ENCODE measurements at regions not wholly inside any gene's neighbourhood (a gene's known extent, or its start where the extent isn't known, plus 50 kb on each side); places are given as distances from the start of the nearest gene placed in this dataset.

- no peak overlapping the region for H3K27ac ChIP-seq
- TF ChIP-seq POLR2A (IDR thresholded peaks at IDR 0.05): no peak
- TF ChIP-seq, protein P1, sequence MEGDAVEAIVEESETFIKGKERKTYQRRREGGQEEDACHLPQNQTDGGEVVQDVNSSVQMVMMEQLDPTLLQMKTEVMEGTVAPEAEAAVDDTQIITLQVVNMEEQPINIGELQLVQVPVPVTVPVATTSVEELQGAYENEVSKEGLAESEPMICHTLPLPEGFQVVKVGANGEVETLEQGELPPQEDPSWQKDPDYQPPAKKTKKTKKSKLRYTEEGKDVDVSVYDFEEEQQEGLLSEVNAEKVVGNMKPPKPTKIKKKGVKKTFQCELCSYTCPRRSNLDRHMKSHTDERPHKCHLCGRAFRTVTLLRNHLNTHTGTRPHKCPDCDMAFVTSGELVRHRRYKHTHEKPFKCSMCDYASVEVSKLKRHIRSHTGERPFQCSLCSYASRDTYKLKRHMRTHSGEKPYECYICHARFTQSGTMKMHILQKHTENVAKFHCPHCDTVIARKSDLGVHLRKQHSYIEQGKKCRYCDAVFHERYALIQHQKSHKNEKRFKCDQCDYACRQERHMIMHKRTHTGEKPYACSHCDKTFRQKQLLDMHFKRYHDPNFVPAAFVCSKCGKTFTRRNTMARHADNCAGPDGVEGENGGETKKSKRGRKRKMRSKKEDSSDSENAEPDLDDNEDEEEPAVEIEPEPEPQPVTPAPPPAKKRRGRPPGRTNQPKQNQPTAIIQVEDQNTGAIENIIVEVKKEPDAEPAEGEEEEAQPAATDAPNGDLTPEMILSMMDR (IDR thresholded peaks at IDR 0.05): no peak
- H3K9me3 ChIP-seq: no peaks in the 10 kb centered on the region
- H3K27me3 ChIP-seq: no peaks in the 10 kb centered on the region
- no peak overlapping the region for H3K4me3 ChIP-seq
- no peaks in the 10 kb centered on the region for H3K36me3 ChIP-seq
- H3K4me1 ChIP-seq: no peaks in the 10 kb centered on the region
- no peak for DNase-seq
Observed at GRCh38 chr4:176436293-176436973, 116.7 kb downstream of the SPCS3 start.

- Histone ChIP-seq H3K36me3 (no peaks in the 10 kb centered on the region), H3K4me1 (no peaks in the 10 kb centered on the region), H3K9me3 (no peaks in the 10 kb centered on the region), H3K27ac (no peak overlapping the region), H3K27me3 (no peaks in the 10 kb centered on the region), H3K4me3 (no peak overlapping the region)
- no peak for DNase-seq
- TF ChIP-seq POLR2A (IDR thresholded peaks at IDR 0.05): no peak
- TF ChIP-seq, protein P1 (IDR thresholded peaks at IDR 0.05): no peak
Observed at GRCh38 chr4:176437756-176438155, 118.0 kb downstream of the SPCS3 start.

GRCh38 chr4:176438401-176438800, 118.6 kb downstream of the SPCS3 start:
- Histone ChIP-seq H3K9me3 (no peaks in the 10 kb centered on the region), H3K27ac (no peak overlapping the region), H3K27me3 (no peaks in the 10 kb centered on the region), H3K4me1 (no peaks in the 10 kb centered on the region), H3K36me3 (no peaks in the 10 kb centered on the region), H3K4me3 (no peak overlapping the region)
- TF ChIP-seq POLR2A (IDR thresholded peaks at IDR 0.05): no peak
- TF ChIP-seq, protein P1 (IDR thresholded peaks at IDR 0.05): no peak
- DNase-seq: no peak

- no peak for DNase-seq
- no peak overlapping the region for H3K4me3 ChIP-seq
- H3K27me3 ChIP-seq: no peaks in the 10 kb centered on the region
- no peak overlapping the region for H3K27ac ChIP-seq
- no peaks in the 10 kb centered on the region for H3K36me3 ChIP-seq
- H3K4me1 ChIP-seq: no peaks in the 10 kb centered on the region
- H3K9me3 ChIP-seq: no peaks in the 10 kb centered on the region
- TF ChIP-seq POLR2A (IDR thresholded peaks at IDR 0.05): no peak
- TF ChIP-seq, protein P1 (IDR thresholded peaks at IDR 0.05): no peak
Observed at GRCh38 chr4:176439611-176440010, 119.8 kb downstream of the SPCS3 start.

DNA sequence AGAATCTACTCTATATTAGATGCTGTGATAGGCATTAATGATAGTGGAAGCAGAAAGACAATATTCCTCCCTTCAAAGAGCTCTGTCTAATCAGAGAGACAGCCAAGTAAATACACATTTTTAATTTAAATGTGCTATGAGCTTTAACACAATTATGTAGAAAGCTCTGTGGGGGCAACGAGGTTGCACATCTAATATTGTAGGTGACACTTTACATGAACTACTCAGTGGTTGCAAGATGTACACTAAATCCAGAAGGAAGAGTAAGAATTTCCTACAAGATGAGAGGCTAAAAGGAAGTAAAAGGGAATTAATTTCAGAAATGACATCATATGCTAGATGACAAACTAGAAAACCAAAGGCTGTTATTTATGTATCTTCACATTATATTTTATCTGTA, 120.9 kb downstream of the SPCS3 start:
- Histone ChIP-seq H3K36me3 (no peaks in the 10 kb centered on the region), H3K4me1 (no peaks in the 10 kb centered on the region), H3K4me3 (no peak overlapping the region), H3K27ac (no peak overlapping the region), H3K9me3 (no peaks in the 10 kb centered on the region), H3K27me3 (no peaks in the 10 kb centered on the region)
- TF ChIP-seq POLR2A (IDR thresholded peaks at IDR 0.05): no peak
- TF ChIP-seq, protein P1 (IDR thresholded peaks at IDR 0.05): no peak
- DNase-seq: no peak

DNA sequence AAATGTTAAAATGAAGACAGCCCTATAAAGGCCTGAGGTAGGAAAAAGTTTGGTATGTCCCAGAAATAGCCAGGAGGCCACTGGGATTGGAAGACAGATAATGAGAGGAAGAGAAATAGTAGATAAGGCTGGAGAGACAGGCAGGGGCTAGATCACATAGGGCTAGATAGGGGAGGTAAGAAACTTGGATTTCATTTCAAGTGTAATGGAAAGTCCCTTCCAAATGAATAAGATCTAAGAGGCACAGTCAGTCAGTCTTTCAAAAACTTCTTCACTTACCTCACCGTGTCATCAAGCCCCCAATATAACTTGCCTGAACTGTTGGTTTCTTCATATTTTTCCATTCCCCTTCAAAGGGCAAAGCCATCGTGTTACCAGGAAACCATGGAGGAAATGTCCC, 121.8 kb downstream of the SPCS3 start:
- Histone ChIP-seq H3K4me1 (no peaks in the 10 kb centered on the region), H3K36me3 (no peaks in the 10 kb centered on the region), H3K27ac (no peak overlapping the region), H3K4me3 (no peak overlapping the region), H3K27me3 (no peaks in the 10 kb centered on the region), H3K9me3 (no peaks in the 10 kb centered on the region)
- no peak for DNase-seq
- TF ChIP-seq POLR2A (IDR thresholded peaks at IDR 0.05): no peak
- TF ChIP-seq, protein P1 (IDR thresholded peaks at IDR 0.05): no peak
